Epithelial cell of esophagus (primary cell): ENCODE measurements at regions not wholly inside any gene's neighbourhood (a gene's known extent, or its start where the extent isn't known, plus 50 kb on each side); places are given as distances from the start of the nearest gene placed in this dataset.

Experiments
- DNase-seq: peaks from one replicate; pipeline ENCODE4 v3.0.0; 2010; ENCODE audit warnings: low read depth
- H3K4me3 ChIP-seq: 2 replicates; pipeline ENCODE4 v1.5.1; 2011; ENCODE audit warnings: mild to moderate bottlenecking, low read length, control low read depth
- CTCF ChIP-seq: IDR thresholded peaks from 2 replicates; pipeline ENCODE4 v1.5.1; 2011; ENCODE audit warnings: low read depth, mild to moderate bottlenecking, low read length, control low read depth, inconsistent platforms; ENCODE audit not compliant: insufficient read depth; ENCODE audit errors: missing control alignments

- no peak for TF ChIP-seq CTCF
- no peak overlapping the region for H3K4me3 ChIP-seq
- DNase-seq = no peak
Observed at GRCh38 chr2:183552716-183553115, 428.5 kb downstream of the NUP35 start.

- TF ChIP-seq CTCF = no peak
- H3K4me3 ChIP-seq = no peak overlapping the region
- no peak for DNase-seq
Observed at GRCh38 chr2:183564726-183565125, 440.5 kb downstream of the NUP35 start.

GRCh38 chr2:183575481-183575880 lies 451.2 kb downstream of the NUP35 start:
- no peak for TF ChIP-seq CTCF
- DNase-seq = no peak
- H3K4me3 ChIP-seq = no peak overlapping the region

- TF ChIP-seq CTCF = no peak
- DNase-seq = no peak
- no peak overlapping the region for H3K4me3 ChIP-seq
Observed at GRCh38 chr2:183579686-183580085, 455.4 kb downstream of the NUP35 start.

- no peak overlapping the region for H3K4me3 ChIP-seq
- peak; percentile 75 for DNase-seq
- TF ChIP-seq CTCF = no peak
Observed at GRCh38 chr2:183592271-183592670, 468.0 kb downstream of the NUP35 start.

- TF ChIP-seq CTCF = no peak
- H3K4me3 ChIP-seq = no peak overlapping the region
- no peak for DNase-seq
Observed at GRCh38 chr2:183594150-183594549, 469.9 kb downstream of the NUP35 start.

GRCh38 chr2:183597841-183598240 lies 473.6 kb downstream of the NUP35 start:
- no peak overlapping the region for H3K4me3 ChIP-seq
- peak; percentile 54 for DNase-seq
- TF ChIP-seq CTCF = no peak
